H54 (cell line): ENCODE measurements at regions not wholly inside any gene's neighbourhood (a gene's known extent, or its start where the extent isn't known, plus 50 kb on each side); places are given as distances from the start of the nearest gene placed in this dataset.

ENCODE experiments used
- DNase-seq: peaks from one replicate; pipeline ENCODE4 v3.0.0; 2011; ENCODE audit warnings: low spot score, mixed read lengths; ENCODE audit not compliant: insufficient read length
- FAIRE-seq: peaks from 3 replicates; lab custom pipeline; 2011; peaks lifted over from hg19 to GRCh38; lab: Jason Lieb, UNC
- POLR2A ChIP-seq: IDR thresholded peaks from 2 replicates; pipeline ENCODE4 v1.6.1; 2011; ENCODE audit warnings: low read depth, mild to moderate bottlenecking, low read length

GRCh38 chr13:59441596-59442280 lies 722.0 kb downstream of the DIAPH3 start:
- TF ChIP-seq POLR2A: no peak
- DNase-seq: no peak
- no peak for FAIRE-seq

GRCh38 chr13:59442461-59442860 lies 721.3 kb downstream of the DIAPH3 start:
- FAIRE-seq (no peak), DNase-seq (no peak)
- no peak for TF ChIP-seq POLR2A

- TF ChIP-seq POLR2A: no peak
- FAIRE-seq (no peak), DNase-seq (no peak)
Measured at GRCh38 chr13:59442944-59443486, 720.7 kb downstream of the DIAPH3 start.

GRCh38 chr13:59444210-59444857 lies 719.4 kb downstream of the DIAPH3 start:
- no peak for TF ChIP-seq POLR2A
- DNase-seq (no peak), FAIRE-seq (no peak)

- no peak for DNase-seq
- FAIRE-seq: no peak
- no peak for TF ChIP-seq POLR2A
Measured at GRCh38 chr13:59445812-59446211, 717.9 kb downstream of the DIAPH3 start.

GRCh38 chr13:59446391-59446790 lies 717.3 kb downstream of the DIAPH3 start:
- no peak for FAIRE-seq
- no peak for TF ChIP-seq POLR2A
- DNase-seq: no peak

- no peak for DNase-seq
- FAIRE-seq: no peak
- no peak for TF ChIP-seq POLR2A
Measured at GRCh38 chr13:59447031-59447430, 716.7 kb downstream of the DIAPH3 start.

- FAIRE-seq: no peak
- TF ChIP-seq POLR2A: no peak
- DNase-seq: no peak
Measured at GRCh38 chr13:59447846-59448620, 715.7 kb downstream of the DIAPH3 start.

GRCh38 chr13:59449750-59450149 lies 714.0 kb downstream of the DIAPH3 start:
- DNase-seq: no peak
- TF ChIP-seq POLR2A: no peak
- FAIRE-seq: no peak

GRCh38 chr13:59450229-59450628 lies 713.5 kb downstream of the DIAPH3 start:
- TF ChIP-seq POLR2A: no peak
- FAIRE-seq: no peak
- no peak for DNase-seq

- FAIRE-seq (no peak), DNase-seq (no peak)
- no peak for TF ChIP-seq POLR2A
Measured at GRCh38 chr13:59451236-59451635, 712.5 kb downstream of the DIAPH3 start.

GRCh38 chr13:59452189-59452890 lies 711.4 kb downstream of the DIAPH3 start:
- FAIRE-seq: no peak
- TF ChIP-seq POLR2A: no peak
- no peak for DNase-seq

- FAIRE-seq: peak; percentile 75
- DNase-seq: peak; percentile 5
- TF ChIP-seq POLR2A: 0 out of 2 replicates have a peak, but pooled peaks have one; percentile 20
Measured at GRCh38 chr13:59458908-59459579, 704.7 kb downstream of the DIAPH3 start.
